ENCODE measurements at regions not wholly inside any gene's neighbourhood (a gene's known extent, or its start where the extent isn't known, plus 50 kb on each side); places are given as distances from the start of the nearest gene placed in this dataset.

GRCh38 chr4:145251391-145251790 is 71.0 kb upstream of the OTUD4 start:
- Histone ChIP-seq H3K27me3 (ENCODE audit: insufficient read depth in 3 of 3, low read length in 2 of 3) (no peaks in the 10 kb centered on the region), H3K27ac (no peak overlapping the region), H3K4me3 (no peak overlapping the region), H3K36me3 (ENCODE audit: insufficient read depth in 1 of 2, low read depth in 1 of 2) (no peaks in the 10 kb centered on the region), H3K9me3 (no peaks in the 10 kb centered on the region), H3K4me1 (no peaks in the 10 kb centered on the region)
- ATAC-seq (no peak), DNase-seq (no peak)
- intact Hi-C loops (cut with DNase I) = no loop called here
- WGBS, 3 donors = 84 to 91% (median 86%) methylated on average over 2 of the region's 2 CpGs
- no peak for TF ChIP-seq CTCF (IDR thresholded peaks at IDR 0.05)

- Histone ChIP-seq H3K9me3 (no peaks in the 10 kb centered on the region), H3K27ac (no peak overlapping the region), H3K27me3 (ENCODE audit: insufficient read depth in 3 of 3, low read length in 2 of 3) (no peaks in the 10 kb centered on the region), H3K4me3 (no peak overlapping the region), H3K36me3 (ENCODE audit: insufficient read depth in 1 of 2, low read depth in 1 of 2) (no peaks in the 10 kb centered on the region), H3K4me1 (no peaks in the 10 kb centered on the region)
- no peak for TF ChIP-seq CTCF (IDR thresholded peaks at IDR 0.05)
- intact Hi-C loops (cut with DNase I) = no loop called here
- ATAC-seq = no peak
- no peak for DNase-seq
- WGBS, 3 donors = 36 to 59% (median 48%) methylated on average over 2 of the region's 2 CpGs
Observed at GRCh38 chr4:145248971-145249370, 68.6 kb upstream of the OTUD4 start.

GRCh38 chr4:145248502-145248901 is 68.1 kb upstream of the OTUD4 start:
- ATAC-seq (no peak), DNase-seq (no peak)
- Histone ChIP-seq H3K9me3 (no peaks in the 10 kb centered on the region), H3K4me3 (no peak overlapping the region), H3K27ac (no peak overlapping the region), H3K27me3 (ENCODE audit: insufficient read depth in 3 of 3, low read length in 2 of 3) (no peaks in the 10 kb centered on the region), H3K36me3 (ENCODE audit: insufficient read depth in 1 of 2, low read depth in 1 of 2) (no peaks in the 10 kb centered on the region), H3K4me1 (no peaks in the 10 kb centered on the region)
- WGBS, 3 donors = 81 to 96% (median 91%) methylated on average over 1 of the region's 1 CpG
- intact Hi-C loops (cut with DNase I) = no loop called here
- no peak for TF ChIP-seq CTCF (IDR thresholded peaks at IDR 0.05)

- peak; percentile 74 to 91 (median 81) for ATAC-seq
- no peak for DNase-seq
- WGBS, 3 donors = 60 to 77% (median 68%) methylated on average over 1 of the region's 1 CpG
Observed at GRCh38 chr4:145234091-145234706, 53.8 kb upstream of the OTUD4 start.

More at GRCh38 chr4:145234091-145234706, 53.8 kb upstream of the OTUD4 start:
- TF ChIP-seq CTCF (IDR thresholded peaks at IDR 0.05) = peak; percentile 82
- Histone ChIP-seq H3K9me3 (no peaks in the 10 kb centered on the region), H3K36me3 (ENCODE audit: insufficient read depth in 1 of 2, low read depth in 1 of 2) (no peaks in the 10 kb centered on the region), H3K4me3 (no peak overlapping the region), H3K4me1 (peaks cover 12% of the 10 kb centered on the region), H3K27ac (no peak overlapping the region), H3K27me3 (ENCODE audit: insufficient read depth in 3 of 3, low read length in 2 of 3) (no peaks in the 10 kb centered on the region)
- intact Hi-C loops (cut with DNase I) = loop anchor here (2.0 to 5.0 kb wide), 4 partner anchors 323 to 378 kb away; no protein-coding TSS in a partner anchor

All from psoas muscle (tissue), 7 donors.